ENCODE measurements at regions not wholly inside any gene's neighbourhood (a gene's known extent, or its start where the extent isn't known, plus 50 kb on each side); places are given as distances from the start of the nearest gene placed in this dataset.

DNA sequence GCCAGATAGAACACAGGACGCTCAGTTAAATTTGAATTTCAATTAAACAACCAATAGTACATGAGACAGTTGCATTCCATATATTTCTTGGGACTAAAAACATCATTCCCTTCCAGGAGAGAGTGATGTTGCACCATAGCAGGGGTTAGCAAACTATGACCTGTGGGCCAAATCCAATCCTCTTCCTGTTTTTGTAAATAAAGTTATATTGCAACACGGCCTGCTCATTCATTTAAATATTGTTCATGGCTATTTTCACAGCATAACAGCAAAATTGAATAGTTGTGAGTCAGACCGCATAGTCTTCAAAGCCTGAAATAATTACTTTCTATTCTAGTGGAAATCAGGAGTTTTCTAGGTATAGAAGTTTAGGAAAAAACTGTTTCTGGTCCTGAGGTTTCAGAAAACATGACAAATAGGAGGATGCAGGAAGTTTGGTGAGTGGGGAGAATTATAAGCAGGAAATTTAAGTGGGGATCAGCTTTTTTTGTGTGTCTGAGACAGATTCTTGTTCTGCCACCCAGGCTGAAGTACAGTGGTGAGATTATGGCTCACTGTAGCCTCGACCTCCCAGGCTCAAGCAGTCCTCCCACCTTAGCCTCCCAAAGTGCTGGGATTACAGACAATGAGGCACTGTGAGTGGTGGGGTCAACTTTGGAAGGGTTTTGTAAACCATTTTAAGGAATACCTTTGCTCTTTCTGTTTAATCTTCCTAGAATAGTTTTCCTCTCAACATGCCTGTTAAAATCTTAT lies 131.5 kb downstream of the SOCS6 start:
- Histone ChIP-seq H3K36me3 (ENCODE audit: control insufficient read depth in 1 of 2, insufficient read depth in 2 of 2, low read length in 2 of 2) (no peaks in the 10 kb centered on the region), H3K27ac (ENCODE audit: low read length) (no peak overlapping the region), H3K9me3 (ENCODE audit: control insufficient read depth in 1 of 2, low read length in 2 of 2) (no peaks in the 10 kb centered on the region), H3K27me3 (ENCODE audit: low read depth, low read length) (no peaks in the 10 kb centered on the region), H3K4me3 (ENCODE audit: low read depth in 1 of 2, low read length in 2 of 2) (no peak overlapping the region), H3K4me1 (ENCODE audit: control insufficient read depth in 1 of 2, insufficient read depth in 2 of 2, low read length in 2 of 2) (peaks cover 7 to 10% of the 10 kb centered on the region in 2 donors)

DNA sequence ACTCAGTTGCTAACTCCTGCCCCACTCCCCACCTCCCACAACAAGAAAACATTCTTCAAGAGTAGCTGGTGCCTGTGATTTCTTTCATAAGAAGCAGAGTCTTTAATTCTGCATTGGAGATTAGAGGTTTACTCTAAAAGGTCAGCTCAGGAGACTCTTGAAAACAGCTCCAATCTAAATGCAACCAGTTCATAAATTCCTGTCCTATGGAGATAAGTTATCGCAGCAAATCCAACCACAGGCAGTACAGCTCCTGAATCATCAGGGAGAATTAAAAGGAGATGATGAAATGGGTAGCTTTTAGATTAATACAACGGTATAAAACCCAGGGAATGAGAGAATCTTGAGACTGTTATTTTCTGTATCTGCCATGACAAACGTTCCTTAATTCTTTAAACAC lies 130.7 kb downstream of the SOCS6 start:
- H3K4me1 ChIP-seq (ENCODE audit: control insufficient read depth in 1 of 2, insufficient read depth in 2 of 2, low read length in 2 of 2), result peaks cover 7 to 12% of the 10 kb centered on the region in 2 donors
- H3K36me3 ChIP-seq (ENCODE audit: control insufficient read depth in 1 of 2, insufficient read depth in 2 of 2, low read length in 2 of 2), result no peaks in the 10 kb centered on the region
- H3K27me3 ChIP-seq (ENCODE audit: low read depth, low read length), result no peaks in the 10 kb centered on the region
- H3K4me3 ChIP-seq (ENCODE audit: low read depth in 1 of 2, low read length in 2 of 2), result no peak overlapping the region
- H3K27ac ChIP-seq (ENCODE audit: low read length), result no peak overlapping the region
- no peaks in the 10 kb centered on the region for H3K9me3 ChIP-seq (ENCODE audit: control insufficient read depth in 1 of 2, low read length in 2 of 2)

DNA sequence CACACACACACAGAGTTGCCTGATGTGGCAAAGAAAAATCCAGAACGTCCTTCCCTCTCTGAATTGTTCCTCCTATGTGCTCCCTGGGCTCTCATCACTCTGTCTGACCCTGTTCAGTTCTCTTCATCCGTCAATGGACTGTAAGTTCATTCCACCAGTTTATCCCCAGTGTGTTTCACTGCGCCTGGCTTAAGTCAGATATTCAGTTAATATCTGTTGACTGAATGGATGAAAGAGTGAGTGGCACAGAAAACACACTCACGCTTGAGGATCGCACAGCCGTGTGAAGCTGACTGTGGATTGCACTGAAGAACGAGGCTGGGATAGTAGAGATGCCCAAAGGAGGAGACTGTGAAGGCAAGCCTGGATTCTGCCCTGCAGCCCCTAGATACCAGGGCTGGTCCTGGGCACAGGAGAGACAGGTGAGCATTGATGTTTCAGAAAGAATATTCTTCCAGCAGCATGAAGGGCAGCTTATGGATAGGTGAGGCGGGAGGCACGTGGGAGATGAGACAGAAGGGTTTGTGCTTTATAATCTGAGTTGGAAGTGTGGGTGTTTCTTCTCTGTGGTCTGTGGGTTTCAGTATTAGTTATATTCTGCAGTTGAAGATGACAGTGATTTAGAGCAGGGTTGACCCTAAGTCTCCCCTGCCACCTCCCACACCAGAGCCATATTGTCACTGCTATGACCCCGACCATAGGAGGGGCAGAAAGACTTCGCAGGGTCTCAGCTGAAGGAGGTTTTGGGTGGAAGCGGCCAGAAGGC lies 129.9 kb downstream of the SOCS6 start:
- no peak overlapping the region for H3K4me3 ChIP-seq (ENCODE audit: low read depth in 1 of 2, low read length in 2 of 2)
- no peaks in the 10 kb centered on the region for H3K36me3 ChIP-seq (ENCODE audit: control insufficient read depth in 1 of 2, insufficient read depth in 2 of 2, low read length in 2 of 2)
- H3K4me1 ChIP-seq (ENCODE audit: control insufficient read depth in 1 of 2, insufficient read depth in 2 of 2, low read length in 2 of 2), result peaks cover 7 to 17% of the 10 kb centered on the region in 2 donors
- H3K9me3 ChIP-seq (ENCODE audit: control insufficient read depth in 1 of 2, low read length in 2 of 2), result no peaks in the 10 kb centered on the region
- H3K27ac ChIP-seq (ENCODE audit: low read length), result no peak overlapping the region
- H3K27me3 ChIP-seq (ENCODE audit: low read depth, low read length), result no peaks in the 10 kb centered on the region

DNA sequence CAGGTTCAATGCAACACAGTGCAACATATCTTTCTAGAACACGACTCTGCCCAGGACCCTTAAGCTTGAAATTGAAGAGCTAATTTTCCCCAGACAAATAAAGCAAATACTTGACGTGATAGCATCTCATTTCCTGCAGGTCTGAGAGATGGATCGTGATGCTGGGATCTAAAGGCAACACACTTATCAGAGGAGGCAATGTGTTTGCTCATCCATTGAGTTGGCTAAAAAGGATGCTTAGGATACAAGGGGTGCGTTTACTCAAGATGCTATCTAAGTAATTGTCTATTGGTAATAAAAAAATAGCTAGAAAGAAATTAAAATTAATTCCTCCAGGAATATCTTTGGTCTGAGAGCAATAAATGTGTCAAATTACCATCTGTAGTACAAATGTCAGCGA lies 129.0 kb downstream of the SOCS6 start:
- H3K27me3 ChIP-seq (ENCODE audit: low read depth, low read length), result no peaks in the 10 kb centered on the region
- H3K27ac ChIP-seq (ENCODE audit: low read length), result no peak overlapping the region
- H3K4me3 ChIP-seq (ENCODE audit: low read depth in 1 of 2, low read length in 2 of 2), result no peak overlapping the region
- peaks cover 5 to 17% of the 10 kb centered on the region in 2 donors for H3K4me1 ChIP-seq (ENCODE audit: control insufficient read depth in 1 of 2, insufficient read depth in 2 of 2, low read length in 2 of 2)
- H3K36me3 ChIP-seq (ENCODE audit: control insufficient read depth in 1 of 2, insufficient read depth in 2 of 2, low read length in 2 of 2), result no peaks in the 10 kb centered on the region
- H3K9me3 ChIP-seq (ENCODE audit: control insufficient read depth in 1 of 2, low read length in 2 of 2), result no peaks in the 10 kb centered on the region

DNA sequence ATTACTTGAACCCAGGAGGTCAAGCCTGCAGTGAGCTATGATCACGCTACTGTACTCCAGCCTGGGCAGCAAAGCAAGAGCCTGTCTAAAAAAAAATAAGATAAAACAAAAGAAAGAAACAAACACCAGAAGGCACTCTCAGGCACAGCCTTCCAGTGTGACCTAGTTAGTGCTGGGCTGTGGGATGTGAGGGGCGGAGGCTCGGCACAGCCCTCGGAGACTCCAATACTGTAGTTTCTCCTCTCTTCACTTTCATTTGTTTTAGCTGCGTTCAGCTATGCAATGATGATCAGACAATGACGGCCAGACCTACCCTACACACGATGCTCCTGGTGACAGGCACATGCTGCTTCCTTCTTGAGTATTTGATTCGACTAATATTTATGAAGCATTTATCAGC lies 127.7 kb downstream of the SOCS6 start:
- Histone ChIP-seq H3K4me3 (ENCODE audit: low read depth in 1 of 2, low read length in 2 of 2) (no peak overlapping the region), H3K4me1 (ENCODE audit: control insufficient read depth in 1 of 2, insufficient read depth in 2 of 2, low read length in 2 of 2) (peaks cover 0 to 9% of the 10 kb centered on the region in 2 donors), H3K27ac (ENCODE audit: low read length) (no peak overlapping the region), H3K9me3 (ENCODE audit: control insufficient read depth in 1 of 2, low read length in 2 of 2) (no peaks in the 10 kb centered on the region), H3K36me3 (ENCODE audit: control insufficient read depth in 1 of 2, insufficient read depth in 2 of 2, low read length in 2 of 2) (no peaks in the 10 kb centered on the region), H3K27me3 (ENCODE audit: low read depth, low read length) (no peaks in the 10 kb centered on the region)

DNA sequence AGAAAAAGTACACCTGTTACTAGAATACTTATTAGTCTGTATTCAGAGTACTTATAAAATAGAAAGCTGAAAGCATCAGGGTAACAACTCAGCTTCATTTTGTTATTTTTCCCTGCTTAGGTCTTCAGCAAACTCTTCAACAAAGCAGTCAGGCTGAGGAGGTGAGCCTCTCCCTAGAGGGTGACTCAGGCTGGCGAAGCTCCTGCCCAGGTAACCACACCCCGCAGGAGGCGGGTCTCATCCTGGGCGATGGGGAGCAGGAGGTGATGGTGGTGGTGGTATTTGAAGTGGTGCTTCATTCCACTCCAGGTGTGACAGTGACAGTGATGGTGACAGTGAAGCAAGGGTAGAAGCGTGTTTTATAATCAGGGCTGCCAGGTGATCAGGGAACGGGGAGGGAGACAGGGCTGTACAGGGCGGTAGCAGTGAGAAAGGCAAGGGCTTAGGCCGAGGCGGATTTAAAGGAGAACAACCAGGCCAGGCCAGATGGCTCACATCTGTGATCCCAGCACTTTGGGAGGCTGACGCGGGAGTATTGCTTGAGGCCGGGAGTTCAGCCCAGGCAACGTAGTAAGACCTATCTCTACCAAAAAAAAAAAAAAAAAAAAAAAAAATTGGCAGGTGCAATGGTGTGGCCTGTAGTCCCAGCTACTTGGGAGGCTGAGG lies 127.1 kb downstream of the SOCS6 start:
- Histone ChIP-seq H3K4me3 (ENCODE audit: low read depth in 1 of 2, low read length in 2 of 2) (no peak overlapping the region), H3K36me3 (ENCODE audit: control insufficient read depth in 1 of 2, insufficient read depth in 2 of 2, low read length in 2 of 2) (no peaks in the 10 kb centered on the region), H3K27me3 (ENCODE audit: low read depth, low read length) (no peaks in the 10 kb centered on the region), H3K4me1 (ENCODE audit: control insufficient read depth in 1 of 2, insufficient read depth in 2 of 2, low read length in 2 of 2) (peaks cover 0 to 7% of the 10 kb centered on the region in 2 donors), H3K27ac (ENCODE audit: low read length) (no peak overlapping the region), H3K9me3 (ENCODE audit: control insufficient read depth in 1 of 2, low read length in 2 of 2) (no peaks in the 10 kb centered on the region)

DNA sequence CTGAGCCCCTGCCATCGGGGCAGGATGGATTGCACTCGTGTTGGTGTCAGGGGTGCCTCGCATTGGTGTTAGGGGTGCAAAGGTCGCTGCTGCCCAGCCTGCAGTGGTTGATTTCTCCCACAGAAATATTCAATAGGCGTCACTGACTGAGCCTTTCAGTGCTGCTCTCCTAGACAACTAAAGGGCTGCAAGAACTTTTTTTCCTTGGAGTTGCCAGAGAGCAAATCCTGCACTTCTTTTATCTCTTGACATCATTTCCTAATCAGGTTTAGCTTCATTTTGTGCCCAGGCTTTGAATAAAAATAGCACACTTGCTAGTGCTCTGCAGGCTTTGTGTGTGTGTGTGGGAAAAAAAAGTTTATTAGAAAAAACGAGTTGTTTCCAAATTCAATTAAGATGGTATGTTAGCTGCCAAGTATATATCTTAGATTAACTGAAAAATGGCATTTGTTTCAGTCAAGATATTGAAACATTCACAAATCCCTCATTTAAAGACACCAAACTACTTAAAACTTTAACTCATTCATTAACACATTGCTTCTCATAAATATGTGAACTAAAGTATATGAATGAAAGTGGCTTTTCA lies 125.6 kb downstream of the SOCS6 start:
- Histone ChIP-seq H3K27me3 (ENCODE audit: low read depth, low read length) (no peaks in the 10 kb centered on the region), H3K4me1 (ENCODE audit: control insufficient read depth in 1 of 2, insufficient read depth in 2 of 2, low read length in 2 of 2) (peaks cover 0 to 7% of the 10 kb centered on the region in 2 donors), H3K27ac (ENCODE audit: low read length) (no peak overlapping the region), H3K4me3 (ENCODE audit: low read depth in 1 of 2, low read length in 2 of 2) (no peak overlapping the region), H3K36me3 (ENCODE audit: control insufficient read depth in 1 of 2, insufficient read depth in 2 of 2, low read length in 2 of 2) (no peaks in the 10 kb centered on the region), H3K9me3 (ENCODE audit: control insufficient read depth in 1 of 2, low read length in 2 of 2) (no peaks in the 10 kb centered on the region)

DNA sequence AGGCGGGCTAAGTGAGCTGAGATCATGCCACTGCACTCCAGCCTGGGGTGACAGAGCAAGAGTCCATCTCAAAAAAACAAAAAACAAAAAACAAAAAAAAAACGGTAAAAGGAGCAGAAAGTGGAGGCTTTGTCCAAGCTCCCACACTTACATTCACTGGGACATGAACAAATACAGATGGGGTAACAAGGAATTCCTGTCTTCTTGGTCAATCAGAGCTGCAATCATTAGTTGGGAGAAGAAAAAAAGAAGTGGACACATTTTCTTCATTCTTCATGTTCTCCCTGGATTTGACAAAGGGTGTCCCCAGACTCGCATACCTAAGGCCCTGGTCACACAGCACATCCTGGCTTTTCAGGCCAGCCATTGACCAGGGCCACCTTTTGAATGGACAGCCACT lies 124.6 kb downstream of the SOCS6 start:
- Histone ChIP-seq H3K4me3 (ENCODE audit: low read depth in 1 of 2, low read length in 2 of 2) (no peak overlapping the region), H3K9me3 (ENCODE audit: control insufficient read depth in 1 of 2, low read length in 2 of 2) (no peaks in the 10 kb centered on the region), H3K27ac (ENCODE audit: low read length) (no peak overlapping the region), H3K4me1 (ENCODE audit: control insufficient read depth in 1 of 2, insufficient read depth in 2 of 2, low read length in 2 of 2) (peaks cover 0 to 7% of the 10 kb centered on the region in 2 donors), H3K36me3 (ENCODE audit: control insufficient read depth in 1 of 2, insufficient read depth in 2 of 2, low read length in 2 of 2) (no peaks in the 10 kb centered on the region), H3K27me3 (ENCODE audit: low read depth, low read length) (no peaks in the 10 kb centered on the region)

DNA sequence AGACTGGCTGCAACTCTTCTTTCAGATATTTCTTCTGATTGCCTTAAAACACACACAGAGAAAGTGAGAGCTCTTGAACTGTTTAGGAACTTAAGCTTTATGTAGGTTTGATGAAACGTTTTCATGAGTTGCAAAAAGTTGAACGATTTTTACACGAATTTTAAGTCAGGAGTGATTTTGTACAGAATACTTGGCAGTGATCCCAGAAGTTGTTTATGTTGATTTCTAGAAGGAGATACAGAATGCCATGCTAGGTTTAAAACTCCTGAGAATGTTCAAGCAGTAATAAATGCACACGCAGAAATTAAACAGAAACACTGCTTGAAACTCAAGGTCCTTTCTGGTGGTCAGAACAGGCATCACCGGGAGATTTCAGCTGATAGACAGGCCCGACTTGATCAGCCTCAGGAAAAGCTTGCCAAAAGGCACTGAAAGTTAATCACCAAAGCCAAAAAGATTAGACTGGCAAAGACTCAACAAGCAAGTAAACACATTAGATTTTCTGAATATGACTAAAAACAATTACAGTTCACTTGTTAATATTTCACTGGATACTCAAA lies 123.1 kb downstream of the SOCS6 start:
- H3K4me3 ChIP-seq (ENCODE audit: low read depth in 1 of 2, low read length in 2 of 2), result no peak overlapping the region
- H3K36me3 ChIP-seq (ENCODE audit: control insufficient read depth in 1 of 2, insufficient read depth in 2 of 2, low read length in 2 of 2), result no peaks in the 10 kb centered on the region
- no peaks in the 10 kb centered on the region for H3K27me3 ChIP-seq (ENCODE audit: low read depth, low read length)
- H3K27ac ChIP-seq (ENCODE audit: low read length), result no peak overlapping the region
- H3K9me3 ChIP-seq (ENCODE audit: control insufficient read depth in 1 of 2, low read length in 2 of 2), result no peaks in the 10 kb centered on the region
- peaks cover 0 to 7% of the 10 kb centered on the region in 2 donors for H3K4me1 ChIP-seq (ENCODE audit: control insufficient read depth in 1 of 2, insufficient read depth in 2 of 2, low read length in 2 of 2)

DNA sequence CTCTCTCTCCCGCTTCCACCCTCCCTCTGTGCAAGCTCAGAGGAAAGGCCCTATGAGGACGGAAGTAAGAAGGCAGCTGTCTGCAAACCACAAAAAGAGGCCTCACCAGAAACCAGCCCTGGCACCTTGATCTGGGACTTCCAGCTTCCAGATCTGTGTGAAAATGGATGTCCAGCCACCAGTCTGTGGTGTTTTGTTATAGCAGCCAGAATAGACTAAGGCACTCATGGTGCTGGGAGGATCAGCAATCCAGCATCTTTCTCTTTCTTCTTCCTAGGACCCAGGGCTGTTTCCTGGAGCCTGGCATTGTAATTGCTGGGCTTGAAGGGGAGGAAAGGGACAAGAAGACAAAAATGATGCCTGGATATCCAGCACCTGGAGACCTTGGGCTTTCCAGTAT lies 122.5 kb downstream of the SOCS6 start:
- Histone ChIP-seq H3K4me3 (ENCODE audit: low read depth in 1 of 2, low read length in 2 of 2) (no peak overlapping the region), H3K4me1 (ENCODE audit: control insufficient read depth in 1 of 2, insufficient read depth in 2 of 2, low read length in 2 of 2) (peaks cover 0 to 7% of the 10 kb centered on the region in 2 donors)

DNA sequence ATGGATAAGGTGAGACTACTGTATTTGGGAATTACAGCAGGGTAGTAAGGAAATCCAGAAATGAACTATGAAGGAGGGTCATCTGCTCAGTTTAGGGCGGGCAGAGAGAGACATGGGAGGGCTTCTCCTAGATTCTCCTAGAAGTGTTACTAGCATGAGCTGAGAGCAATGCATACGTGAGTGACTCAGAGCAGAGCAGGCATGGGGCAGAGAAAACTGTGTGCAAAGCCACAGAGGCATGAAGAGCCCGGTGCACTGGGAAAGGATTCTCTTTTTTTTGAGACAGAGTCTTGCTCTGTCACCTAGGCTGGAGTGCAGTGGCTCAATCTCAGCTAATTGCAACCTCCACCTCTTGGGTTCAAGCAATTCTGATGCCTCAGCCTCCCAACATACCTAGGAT lies 116.2 kb downstream of the SOCS6 start:
- no peaks in the 10 kb centered on the region for H3K4me1 ChIP-seq (ENCODE audit: control insufficient read depth in 1 of 2, insufficient read depth in 2 of 2, low read length in 2 of 2)
- no peak overlapping the region for H3K4me3 ChIP-seq (ENCODE audit: low read depth in 1 of 2, low read length in 2 of 2)
- H3K9me3 ChIP-seq (ENCODE audit: control insufficient read depth in 1 of 2, low read length in 2 of 2), result no peaks in the 10 kb centered on the region
- no peak overlapping the region for H3K27ac ChIP-seq (ENCODE audit: low read length)
- no peaks in the 10 kb centered on the region for H3K27me3 ChIP-seq (ENCODE audit: low read depth, low read length)
- H3K36me3 ChIP-seq (ENCODE audit: control insufficient read depth in 1 of 2, insufficient read depth in 2 of 2, low read length in 2 of 2), result no peaks in the 10 kb centered on the region

More for the DNA sequence above, 122.5 kb downstream of the SOCS6 start:
- no peaks in the 10 kb centered on the region for H3K36me3 ChIP-seq (ENCODE audit: control insufficient read depth in 1 of 2, insufficient read depth in 2 of 2, low read length in 2 of 2)
- no peaks in the 10 kb centered on the region for H3K9me3 ChIP-seq (ENCODE audit: control insufficient read depth in 1 of 2, low read length in 2 of 2)
- no peaks in the 10 kb centered on the region for H3K27me3 ChIP-seq (ENCODE audit: low read depth, low read length)
- H3K27ac ChIP-seq (ENCODE audit: low read length), result no peak overlapping the region
